ENCODE measurements at regions not wholly inside any gene's neighbourhood (a gene's known extent, or its start where the extent isn't known, plus 50 kb on each side); places are given as distances from the start of the nearest gene placed in this dataset.

GRCh38 chr1:189435398-189435797 is 1042.3 kb downstream of the BRINP3 start:
- no peak for DNase-seq (ENCODE audit: low read depth, low spot score)
- POLR2A ChIA-PET: no interaction called here
- TF ChIP-seq CTCF (IDR thresholded peaks at IDR 0.05; ENCODE audit: insufficient read depth, low read length, missing control alignments): no peak
- CTCF ChIA-PET: no interaction called here
- no peak overlapping the region for H3K4me3 ChIP-seq (ENCODE audit: low read depth, low read length)

GRCh38 chr1:189438808-189439207 is 1038.9 kb downstream of the BRINP3 start:
- H3K4me3 ChIP-seq (ENCODE audit: low read depth, low read length): no peak overlapping the region
- no peak for TF ChIP-seq CTCF (IDR thresholded peaks at IDR 0.05; ENCODE audit: insufficient read depth, low read length, missing control alignments)
- ChIA-PET POLR2A (no interaction called here), CTCF (no interaction called here)
- no peak for DNase-seq (ENCODE audit: low read depth, low spot score)

- no peak for TF ChIP-seq CTCF (IDR thresholded peaks at IDR 0.05; ENCODE audit: insufficient read depth, low read length, missing control alignments)
- CTCF ChIA-PET: no interaction called here
- no peak for DNase-seq (ENCODE audit: low read depth, low spot score)
- H3K4me3 ChIP-seq (ENCODE audit: low read depth, low read length): no peak overlapping the region
- POLR2A ChIA-PET: no interaction called here
Measured at GRCh38 chr1:189463166-189463565, 1014.5 kb downstream of the BRINP3 start.

- no peak for DNase-seq (ENCODE audit: low read depth, low spot score)
- TF ChIP-seq CTCF (IDR thresholded peaks at IDR 0.05; ENCODE audit: insufficient read depth, low read length, missing control alignments): no peak
- CTCF ChIA-PET: no interaction called here
Measured at GRCh38 chr1:189496768-189497167, 980.9 kb downstream of the BRINP3 start.

GRCh38 chr1:189499736-189500135 is 977.9 kb downstream of the BRINP3 start:
- TF ChIP-seq CTCF (IDR thresholded peaks at IDR 0.05; ENCODE audit: insufficient read depth, low read length, missing control alignments): no peak
- ChIA-PET POLR2A (no interaction called here), CTCF (no interaction called here)
- no peak overlapping the region for H3K4me3 ChIP-seq (ENCODE audit: low read depth, low read length)
- no peak for DNase-seq (ENCODE audit: low read depth, low spot score)

More at GRCh38 chr1:189496768-189497167, 980.9 kb downstream of the BRINP3 start:
- POLR2A ChIA-PET: no interaction called here
- no peak overlapping the region for H3K4me3 ChIP-seq (ENCODE audit: low read depth, low read length)

GRCh38 chr1:189500778-189501177 is 976.9 kb downstream of the BRINP3 start:
- POLR2A ChIA-PET: no interaction called here
- no peak for TF ChIP-seq CTCF (IDR thresholded peaks at IDR 0.05; ENCODE audit: insufficient read depth, low read length, missing control alignments)
- no peak for DNase-seq (ENCODE audit: low read depth, low spot score)
- CTCF ChIA-PET: no interaction called here
- H3K4me3 ChIP-seq (ENCODE audit: low read depth, low read length): no peak overlapping the region
